ENCODE measurements at regions not wholly inside any gene's neighbourhood (a gene's known extent, or its start where the extent isn't known, plus 50 kb on each side); places are given as distances from the start of the nearest gene placed in this dataset.

GRCh38 chr3:182226995-182227394 lies 515.3 kb downstream of the SOX2 start:
- TF ChIP-seq CTCF (conservative IDR thresholded peaks at IDR 0.05; ENCODE audit: low read depth, low read length) (no peak), CHD1 (IDR thresholded peaks at IDR 0.05; ENCODE audit: low read depth, low read length) (no peak), POLR2A (IDR thresholded peaks at IDR 0.05; ENCODE audit: low read depth, low read length) (no peak), RFX5 (IDR thresholded peaks at IDR 0.05; ENCODE audit: low read depth, low read length) (no peak), BHLHE40 (IDR thresholded peaks at IDR 0.05; ENCODE audit: low read depth, low read length) (no peak), SMC3 (IDR thresholded peaks at IDR 0.05; ENCODE audit: low read depth, low read length) (no peak), CEBPB (IDR thresholded peaks at IDR 0.05; ENCODE audit: low read depth, low read length) (no peak), MXI1 (IDR thresholded peaks at IDR 0.05; ENCODE audit: borderline replicate concordance, low read depth, low read length) (no peak), RAD21 (IDR thresholded peaks at IDR 0.05; ENCODE audit: low read length) (no peak)
